LNCaP clone FGC (cell line): ENCODE measurements at regions not wholly inside any gene's neighbourhood (a gene's known extent, or its start where the extent isn't known, plus 50 kb on each side); places are given as distances from the start of the nearest gene placed in this dataset.
A peak's percentile ranks its signal among the peaks of the same experiment; 100 is the strongest.

Experiments used
- DNase-seq: peaks from one replicate; pipeline ENCODE4 v3.0.0-alpha.2; 2011; ENCODE audit warnings: low read depth
- H3K4me3 ChIP-seq: 2 replicates; pipeline ENCODE4 v1.5.1; 2011; ENCODE audit warnings: mild to moderate bottlenecking, low read depth, low read length, control low read depth
- CTCF ChIP-seq: IDR thresholded peaks from 2 replicates; pipeline ENCODE4 v1.5.1; 2012; ENCODE audit warnings: mild to moderate bottlenecking; ENCODE audit not compliant: control insufficient read depth, insufficient read depth; ENCODE audit errors: extremely low read depth

GRCh38 chr4:138400066-138400465 is 157.9 kb upstream of the SLC7A11 start:
- DNase-seq: no peak
- no peak overlapping the region for H3K4me3 ChIP-seq
- TF ChIP-seq CTCF: no peak

- no peak overlapping the region for H3K4me3 ChIP-seq
- no peak for DNase-seq
- no peak for TF ChIP-seq CTCF
Measured at GRCh38 chr4:138399081-138399480, 156.9 kb upstream of the SLC7A11 start.

GRCh38 chr4:138398322-138398721 is 156.2 kb upstream of the SLC7A11 start:
- no peak overlapping the region for H3K4me3 ChIP-seq
- DNase-seq: peak; percentile 96
- no peak for TF ChIP-seq CTCF

- peak; percentile 48 for DNase-seq
- H3K4me3 ChIP-seq: no peak overlapping the region
- TF ChIP-seq CTCF: no peak
Measured at GRCh38 chr4:138393886-138394610, 151.9 kb upstream of the SLC7A11 start.

GRCh38 chr4:138392751-138393308 is 150.7 kb upstream of the SLC7A11 start:
- no peak overlapping the region for H3K4me3 ChIP-seq
- DNase-seq: no peak
- no peak for TF ChIP-seq CTCF

GRCh38 chr4:138389976-138390685 is 148.0 kb upstream of the SLC7A11 start:
- H3K4me3 ChIP-seq: no peak overlapping the region
- TF ChIP-seq CTCF: no peak
- no peak for DNase-seq

- no peak for DNase-seq
- no peak overlapping the region for H3K4me3 ChIP-seq
- TF ChIP-seq CTCF: no peak
Measured at GRCh38 chr4:138374947-138375346, 132.8 kb upstream of the SLC7A11 start.
